OCI-LY7 (cell line): ENCODE measurements at regions not wholly inside any gene's neighbourhood (a gene's known extent, or its start where the extent isn't known, plus 50 kb on each side); places are given as distances from the start of the nearest gene placed in this dataset.

Experiments
- CTCF ChIP-seq: fragments of 200-600 bp; sonication (generic); conservative IDR thresholded peaks from 2 replicates; pipeline ENCODE4 v1.5.1; 2014; ENCODE audit warnings: mild to moderate bottlenecking, antibody characterized with exemption, low read length, moderate library complexity, mixed read lengths
- EZH2phosphoT487 ChIP-seq: fragments of 200-600 bp; sonication (generic); IDR thresholded peaks from 2 replicates; pipeline ENCODE4 v1.6.1; 2018; ENCODE audit warnings: low read depth, borderline replicate concordance, mild to moderate bottlenecking, mixed run types, antibody characterized with exemption, low read length, moderate library complexity, mixed read lengths

- no peak for TF ChIP-seq CTCF
- no peak for TF ChIP-seq EZH2phosphoT487
Observed at GRCh38 chr6:114833211-114833610, 490.4 kb upstream of the HS3ST5 start.
